Vagina (tissue), 2 donors: ENCODE measurements at regions not wholly inside any gene's neighbourhood (a gene's known extent, or its start where the extent isn't known, plus 50 kb on each side); places are given as distances from the start of the nearest gene placed in this dataset.

Experiments
- POLR2A ChIP-seq, 2 donors: fragments of 450-650 bp; IDR thresholded peaks; one replicate each; pipeline ENCODE4 v1.6.1; 2017; ENCODE audit warnings: antibody characterized with exemption in 2 of 2, mild to moderate bottlenecking in 2 of 2, moderate library complexity in 2 of 2
- TF ChIP-seq, protein P1 (sequence below), 3 experiments: fragments of 450-650 bp in 2 of 3; fragments of 200-600 bp in 1 of 3; sonication (generic) in 1 of 3; IDR thresholded peaks; one replicate each; pipeline ENCODE4 v1.5.1; 2017 to 2019; ENCODE audit warnings: antibody characterized with exemption in 3 of 3, mild to moderate bottlenecking in 2 of 3, moderate library complexity in 2 of 3

DNA sequence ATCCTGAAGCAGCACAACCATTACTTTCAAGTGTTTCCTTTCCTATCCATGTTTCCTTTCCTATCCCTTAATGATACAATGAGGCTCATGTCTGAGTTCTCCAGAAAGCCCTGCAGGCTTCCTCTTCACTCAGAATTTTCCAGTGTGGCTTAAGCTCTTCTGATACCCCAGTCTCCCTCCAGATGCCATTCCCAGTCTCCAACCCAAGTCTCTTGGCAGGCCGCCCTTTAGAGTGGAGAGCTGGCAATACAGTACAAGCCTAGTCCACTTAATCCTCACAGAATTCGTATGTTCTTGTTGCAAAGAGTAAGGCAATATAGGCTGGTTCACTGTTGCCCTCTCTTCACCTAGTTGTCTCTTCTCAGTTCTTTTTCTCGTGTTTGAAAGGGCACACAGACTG, 503.9 kb upstream of the MDFIC2 start:
- TF ChIP-seq, protein P1, sequence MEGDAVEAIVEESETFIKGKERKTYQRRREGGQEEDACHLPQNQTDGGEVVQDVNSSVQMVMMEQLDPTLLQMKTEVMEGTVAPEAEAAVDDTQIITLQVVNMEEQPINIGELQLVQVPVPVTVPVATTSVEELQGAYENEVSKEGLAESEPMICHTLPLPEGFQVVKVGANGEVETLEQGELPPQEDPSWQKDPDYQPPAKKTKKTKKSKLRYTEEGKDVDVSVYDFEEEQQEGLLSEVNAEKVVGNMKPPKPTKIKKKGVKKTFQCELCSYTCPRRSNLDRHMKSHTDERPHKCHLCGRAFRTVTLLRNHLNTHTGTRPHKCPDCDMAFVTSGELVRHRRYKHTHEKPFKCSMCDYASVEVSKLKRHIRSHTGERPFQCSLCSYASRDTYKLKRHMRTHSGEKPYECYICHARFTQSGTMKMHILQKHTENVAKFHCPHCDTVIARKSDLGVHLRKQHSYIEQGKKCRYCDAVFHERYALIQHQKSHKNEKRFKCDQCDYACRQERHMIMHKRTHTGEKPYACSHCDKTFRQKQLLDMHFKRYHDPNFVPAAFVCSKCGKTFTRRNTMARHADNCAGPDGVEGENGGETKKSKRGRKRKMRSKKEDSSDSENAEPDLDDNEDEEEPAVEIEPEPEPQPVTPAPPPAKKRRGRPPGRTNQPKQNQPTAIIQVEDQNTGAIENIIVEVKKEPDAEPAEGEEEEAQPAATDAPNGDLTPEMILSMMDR (IDR thresholded peaks at IDR 0.05) = no peak
- no peak for TF ChIP-seq POLR2A (IDR thresholded peaks at IDR 0.05)
